HCT116 (cell line): ENCODE measurements at regions not wholly inside any gene's neighbourhood (a gene's known extent, or its start where the extent isn't known, plus 50 kb on each side); places are given as distances from the start of the nearest gene placed in this dataset.

Experiments used
- ATAC-seq: fragments of 200-7000 bp; cut with Tn5 transposase; 2 replicates; pipeline ENCODE4 v1.9.1; 2020; ENCODE audit warnings: mild to moderate bottlenecking, moderate library complexity
- BruUV-seq: library from RNA; stranded (reverse); fragments of 400-500 nt; replicated peaks from 2 replicates; lab custom pipeline; 2021; lab: Mats Ljungman, UMichigan
- CTCF ChIA-PET: fragments of 300-600 bp; sonication (Branson Sonifier 250); formaldehyde crosslinking; loops from one replicate; lab custom pipeline; 2021; ENCODE audit warnings: antibody characterized with exemption; lab: Charles Lee
- POLR2A ChIA-PET: fragments of 300-600, 350-600 bp; sonication (Branson Sonifier 250); formaldehyde crosslinking; loops from one replicate; lab custom pipeline; 2021; ENCODE audit warnings: antibody characterized with exemption; lab: Charles Lee
- RAD21 ChIA-PET, 2 experiments: fragments of 300-600 bp; sonication (Branson Sonifier 250); formaldehyde crosslinking; loops; one replicate each; lab custom pipeline; 2023; ENCODE audit warnings: low total read pairs in 2 of 2; ENCODE audit not compliant: uncharacterized antibody in 2 of 2, unreplicated experiment in 2 of 2, low non-redundant PET in 1 of 2; lab: Charles Lee
- DNase-seq: peaks from one replicate; pipeline ENCODE4 v3.0.0-alpha.2; 2010; ENCODE audit warnings: low read depth, low spot score
- H2AFZ ChIP-seq: fragments of 200-600 bp; shearing (Covaris generic), sonication (generic); 2 replicates; pipeline ENCODE4 v1.6.1; 2017; ENCODE audit warnings: low read depth, mixed run types, mixed read lengths, antibody characterized with exemption, low read length; ENCODE audit not compliant: poor library complexity, severe bottlenecking
- H3K27ac ChIP-seq: 2 replicates; pipeline ENCODE4 v1.5.1; 2012; ENCODE audit warnings: low read depth, low read length
- H3K27me3 ChIP-seq: fragments of 200-600 bp; sonication (generic); 2 replicates; pipeline ENCODE4 v1.6.1; 2016; ENCODE audit warnings: mixed run types, low read length, mixed read lengths; ENCODE audit not compliant: insufficient read depth
- H3K36me3 ChIP-seq, 2 experiments: fragments of 200-500 bp in 1 of 2; fragments of 200-600 bp in 1 of 2; sonication (Bioruptor generic) in 1 of 2; sonication (generic) in 1 of 2; 2 replicates each; pipeline versions ENCODE4 v1.5.1 to v1.6.1; 2014 to 2016; ENCODE audit warnings: low read length in 2 of 2, inconsistent platforms in 1 of 2, mixed read lengths in 1 of 2, mixed run types in 1 of 2; ENCODE audit not compliant: insufficient read depth in 2 of 2, control insufficient read depth in 1 of 2
- H3K4me1 ChIP-seq, 2 experiments: fragments of 200-600 bp in 1 of 2; sonication (generic) in 1 of 2; 2 replicates each; pipeline versions ENCODE4 v1.5.1 to v1.6.1; 2012 to 2017; ENCODE audit warnings: low read length in 2 of 2, inconsistent platforms in 1 of 2, mild to moderate bottlenecking in 1 of 2, mixed read lengths in 1 of 2, mixed run types in 1 of 2, moderate library complexity in 1 of 2; ENCODE audit not compliant: insufficient read depth in 2 of 2, control insufficient read depth in 1 of 2
- H3K4me2 ChIP-seq: fragments of 200-600 bp; sonication (generic); 2 replicates; pipeline ENCODE4 v1.6.1; 2017; ENCODE audit warnings: mixed run types, low read length, mixed read lengths
- H3K4me3 ChIP-seq, 2 experiments: fragments of 200-600 bp in 1 of 2; sonication (generic) in 1 of 2; replicated peaks in 1 of 2; 2 replicates each; pipeline ENCODE4 v1.5.1; 2011 to 2016; ENCODE audit warnings: low read length in 2 of 2, control low read depth in 1 of 2, low read depth in 1 of 2, mild to moderate bottlenecking in 1 of 2, mixed read lengths in 1 of 2, mixed run types in 1 of 2
- H3K79me2 ChIP-seq: fragments of 200-600 bp; sonication (generic); 2 replicates; pipeline ENCODE4 v1.6.1; 2017; ENCODE audit warnings: mild to moderate bottlenecking, mixed run types, low read length, moderate library complexity, mixed read lengths; ENCODE audit not compliant: insufficient read depth
- H3K9ac ChIP-seq: fragments of 200-600 bp; sonication (generic); 2 replicates; pipeline ENCODE4 v1.6.1; 2016; ENCODE audit warnings: low read length, mixed read lengths
- H3K9me2 ChIP-seq: fragments of 200-600 bp; sonication (generic), shearing (Covaris generic); 2 replicates; pipeline ENCODE4 v1.6.1; 2017; ENCODE audit warnings: mixed run types, mild to moderate bottlenecking, moderate library complexity; ENCODE audit not compliant: insufficient read depth
- H3K9me3 ChIP-seq, 2 experiments: fragments of 200-500 bp in 1 of 2; fragments of 200-600 bp in 1 of 2; sonication (Bioruptor generic) in 1 of 2; sonication (generic) in 1 of 2; 2 replicates each; pipeline ENCODE4 v1.6.1; 2014 to 2017; ENCODE audit warnings: low read length in 2 of 2, mixed read lengths in 2 of 2, inconsistent platforms in 1 of 2, low read depth in 1 of 2, mild to moderate bottlenecking in 1 of 2, mixed run types in 1 of 2, moderate library complexity in 1 of 2; ENCODE audit not compliant: control insufficient read depth in 1 of 2, insufficient read depth in 1 of 2
- H4K20me1 ChIP-seq: fragments of 200-600 bp; sonication (generic), shearing (Covaris generic); 2 replicates; pipeline ENCODE4 v1.6.1; 2017; ENCODE audit warnings: mixed run types, mild to moderate bottlenecking, moderate library complexity; ENCODE audit not compliant: insufficient read depth
- CBX3 ChIP-seq: IDR thresholded peaks from 2 replicates; pipeline ENCODE4 v1.6.1; 2012; ENCODE audit warnings: low read depth
- CEBPB ChIP-seq: IDR thresholded peaks from 2 replicates; pipeline ENCODE4 v1.6.1; 2012; ENCODE audit warnings: low read depth
- ELF1 ChIP-seq: IDR thresholded peaks from 2 replicates; pipeline ENCODE4 v1.6.1; 2012; ENCODE audit warnings: low read depth, borderline replicate concordance
- JUND ChIP-seq: IDR thresholded peaks from 2 replicates; pipeline ENCODE4 v1.6.1; 2012
- RAD21 ChIP-seq: IDR thresholded peaks from 2 replicates; pipeline ENCODE4 v1.6.1; 2012; ENCODE audit warnings: low read depth, mild to moderate bottlenecking
- SRF ChIP-seq: IDR thresholded peaks from 2 replicates; pipeline ENCODE4 v1.6.1; 2012; ENCODE audit warnings: low read depth
- YY1 ChIP-seq: IDR thresholded peaks from 2 replicates; pipeline ENCODE4 v1.6.1; 2011; ENCODE audit warnings: low read length, low read depth, moderate library complexity, mild to moderate bottlenecking; ENCODE audit not compliant: insufficient replicate concordance; ENCODE audit errors: extremely low read depth
- ZFX ChIP-seq: fragments of 450-650 bp; IDR thresholded peaks from 2 replicates; pipeline ENCODE4 v1.6.1; 2017
- intact Hi-C: fragments of 100-400 bp; cut with micrococcal nuclease; formaldehyde crosslinking; loops from 2 replicates; pipeline ENCODE4 v1.10.0; 2022
- TF ChIP-seq, protein P1 (sequence below): IDR thresholded peaks from 2 replicates; pipeline ENCODE4 v1.6.1; 2012; ENCODE audit warnings: low read depth

- ChIA-PET POLR2A (no interaction called here), RAD21 (no interaction called here), CTCF (no interaction called here)
- Histone ChIP-seq H3K79me2 (no peaks in the 10 kb centered on the region), H4K20me1 (no peaks in the 10 kb centered on the region), H3K36me3 (no peaks in the 10 kb centered on the region), H3K9me2 (no peaks in the 10 kb centered on the region), H3K9ac (no peak overlapping the region), H3K27ac (no peak overlapping the region), H2AFZ (no peak overlapping the region), H3K4me3 (no peak overlapping the region), H3K27me3 (no peaks in the 10 kb centered on the region), H3K9me3 (no peaks in the 10 kb centered on the region; a peak in 1 of 4 replicates), H3K4me1 (no peaks in the 10 kb centered on the region), H3K4me2 (no peak overlapping the region)
- DNase-seq (no peak), ATAC-seq (no peak)
- TF ChIP-seq YY1 (no peak), RAD21 (no peak), SRF (no peak), ELF1 (no peak), CBX3 (no peak), JUND (no peak), ZFX (no peak), CEBPB (no peak)
- TF ChIP-seq, protein P1, sequence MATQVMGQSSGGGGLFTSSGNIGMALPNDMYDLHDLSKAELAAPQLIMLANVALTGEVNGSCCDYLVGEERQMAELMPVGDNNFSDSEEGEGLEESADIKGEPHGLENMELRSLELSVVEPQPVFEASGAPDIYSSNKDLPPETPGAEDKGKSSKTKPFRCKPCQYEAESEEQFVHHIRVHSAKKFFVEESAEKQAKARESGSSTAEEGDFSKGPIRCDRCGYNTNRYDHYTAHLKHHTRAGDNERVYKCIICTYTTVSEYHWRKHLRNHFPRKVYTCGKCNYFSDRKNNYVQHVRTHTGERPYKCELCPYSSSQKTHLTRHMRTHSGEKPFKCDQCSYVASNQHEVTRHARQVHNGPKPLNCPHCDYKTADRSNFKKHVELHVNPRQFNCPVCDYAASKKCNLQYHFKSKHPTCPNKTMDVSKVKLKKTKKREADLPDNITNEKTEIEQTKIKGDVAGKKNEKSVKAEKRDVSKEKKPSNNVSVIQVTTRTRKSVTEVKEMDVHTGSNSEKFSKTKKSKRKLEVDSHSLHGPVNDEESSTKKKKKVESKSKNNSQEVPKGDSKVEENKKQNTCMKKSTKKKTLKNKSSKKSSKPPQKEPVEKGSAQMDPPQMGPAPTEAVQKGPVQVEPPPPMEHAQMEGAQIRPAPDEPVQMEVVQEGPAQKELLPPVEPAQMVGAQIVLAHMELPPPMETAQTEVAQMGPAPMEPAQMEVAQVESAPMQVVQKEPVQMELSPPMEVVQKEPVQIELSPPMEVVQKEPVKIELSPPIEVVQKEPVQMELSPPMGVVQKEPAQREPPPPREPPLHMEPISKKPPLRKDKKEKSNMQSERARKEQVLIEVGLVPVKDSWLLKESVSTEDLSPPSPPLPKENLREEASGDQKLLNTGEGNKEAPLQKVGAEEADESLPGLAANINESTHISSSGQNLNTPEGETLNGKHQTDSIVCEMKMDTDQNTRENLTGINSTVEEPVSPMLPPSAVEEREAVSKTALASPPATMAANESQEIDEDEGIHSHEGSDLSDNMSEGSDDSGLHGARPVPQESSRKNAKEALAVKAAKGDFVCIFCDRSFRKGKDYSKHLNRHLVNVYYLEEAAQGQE, result no peak
- no TSS peak for BruUV-seq
- intact Hi-C loops, result no loop called here
Measured at GRCh38 chr7:35313575-35313974, 59.7 kb upstream of the TBX20 start.
